ENCODE measurements at regions not wholly inside any gene's neighbourhood (a gene's known extent, or its start where the extent isn't known, plus 50 kb on each side); places are given as distances from the start of the nearest gene placed in this dataset.

- no peak for DNase-seq (ENCODE audit: low read depth in 1 of 2, low spot score in 1 of 2)
These were observed 258.3 kb downstream of the TOMM20 start for GRCh38 chr1:234870020-234870981.

- DNase-seq (ENCODE audit: low read depth in 1 of 2, low spot score in 1 of 2) = no peak
These were observed 259.2 kb downstream of the TOMM20 start for GRCh38 chr1:234869182-234870019.

- DNase-seq (ENCODE audit: low read depth in 1 of 2, low spot score in 1 of 2) = no peak
These were observed 258.5 kb upstream of the IRF2BP2 start for GRCh38 chr1:234868296-234869147.

GRCh38 chr1:234866007-234866866, 256.3 kb upstream of the IRF2BP2 start:
- DNase-seq (ENCODE audit: low read depth in 1 of 2, low spot score in 1 of 2) = no peak

- DNase-seq (ENCODE audit: low read depth in 1 of 2, low spot score in 1 of 2) = no peak
These were observed 255.4 kb upstream of the IRF2BP2 start for GRCh38 chr1:234865171-234866006.

- DNase-seq (ENCODE audit: low read depth in 1 of 2, low spot score in 1 of 2) = no peak
These were observed 254.1 kb upstream of the IRF2BP2 start for GRCh38 chr1:234864116-234864515.

- DNase-seq (ENCODE audit: low read depth in 1 of 2, low spot score in 1 of 2) = no peak
These were observed 253.6 kb upstream of the IRF2BP2 start for GRCh38 chr1:234863551-234863971.

- no peak for DNase-seq (ENCODE audit: low read depth in 1 of 2, low spot score in 1 of 2)
These were observed 253.1 kb upstream of the IRF2BP2 start for GRCh38 chr1:234862944-234863515.

- no peak for DNase-seq (ENCODE audit: low read depth in 1 of 2, low spot score in 1 of 2)
These were observed 252.5 kb upstream of the IRF2BP2 start for GRCh38 chr1:234862360-234862943.

- DNase-seq (ENCODE audit: low read depth in 1 of 2, low spot score in 1 of 2) = no peak
These were observed 251.8 kb upstream of the IRF2BP2 start for GRCh38 chr1:234861761-234862160.

- DNase-seq (ENCODE audit: low read depth in 1 of 2, low spot score in 1 of 2) = no peak
These were observed 251.1 kb upstream of the IRF2BP2 start for GRCh38 chr1:234861024-234861620.

GRCh38 chr1:234858722-234859121, 248.7 kb upstream of the IRF2BP2 start:
- no peak for DNase-seq (ENCODE audit: low read depth in 1 of 2, low spot score in 1 of 2)

- no peak for DNase-seq (ENCODE audit: low read depth in 1 of 2, low spot score in 1 of 2)
These were observed 246.9 kb upstream of the IRF2BP2 start for GRCh38 chr1:234856845-234857245.

- DNase-seq (ENCODE audit: low read depth in 1 of 2, low spot score in 1 of 2) = no peak
These were observed 245.9 kb upstream of the IRF2BP2 start for GRCh38 chr1:234855851-234856250.

GRCh38 chr1:234854645-234855039, 244.7 kb upstream of the IRF2BP2 start:
- DNase-seq (ENCODE audit: low read depth in 1 of 2, low spot score in 1 of 2) = no peak

GRCh38 chr1:234853906-234854644, 244.1 kb upstream of the IRF2BP2 start:
- DNase-seq (ENCODE audit: low read depth in 1 of 2, low spot score in 1 of 2) = no peak

GRCh38 chr1:234852659-234853058, 242.7 kb upstream of the IRF2BP2 start:
- DNase-seq (ENCODE audit: low read depth in 1 of 2, low spot score in 1 of 2) = no peak
